Endometrial microvascular endothelial cells (primary cell): ENCODE measurements at regions not wholly inside any gene's neighbourhood (a gene's known extent, or its start where the extent isn't known, plus 50 kb on each side); places are given as distances from the start of the nearest gene placed in this dataset.
"Not testable (repeated sequence)": the region's sequence is repeated elsewhere in the genome, so short reads cannot be mapped to it uniquely, and the experiment has no call there.

Experiments used
- in situ Hi-C: cut with HindIII; loops from 2 replicates; pipeline ENCODE4 v1.10.0; 2017; ENCODE audit warnings: low sequenced_read_pairs, low pct_unique_long_range_greater_than_20kb; ENCODE audit errors: inconsistent ontology term

DNA sequence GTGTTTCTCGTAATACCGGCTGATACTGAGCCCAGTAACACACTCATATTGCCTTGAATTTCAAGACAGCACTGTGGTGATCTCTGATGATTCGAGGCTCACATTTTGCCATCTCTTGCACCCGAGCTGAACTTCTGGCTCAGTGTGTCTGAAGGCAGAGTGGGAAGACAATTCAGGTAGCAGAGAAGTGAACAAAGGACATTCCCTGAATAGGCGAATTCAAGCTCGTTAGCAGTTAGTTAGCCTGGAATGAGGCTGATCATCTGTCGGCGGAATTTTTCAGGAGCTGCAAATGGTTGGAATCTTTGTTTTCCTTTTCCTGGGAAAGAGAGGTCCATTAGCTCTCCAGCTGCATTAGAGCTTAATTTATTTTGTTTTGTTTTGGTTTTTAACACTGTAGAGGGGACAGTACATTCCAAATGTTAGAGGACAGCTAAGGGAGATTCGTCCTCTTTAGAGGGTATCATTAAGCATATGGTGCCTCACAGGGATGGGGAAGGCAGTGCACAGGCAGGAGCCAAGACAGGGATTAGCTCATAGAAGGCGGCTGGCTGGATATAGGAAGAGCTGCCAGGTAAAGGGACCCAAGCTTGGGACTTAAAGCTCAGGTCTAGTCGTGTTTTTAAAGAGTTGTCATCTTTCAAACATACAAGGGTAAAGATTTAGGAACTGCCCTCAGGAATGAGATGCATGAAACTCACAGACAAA is 119.7 kb upstream of the DLG1 start:
- in situ Hi-C loops = no loop called here

DNA sequence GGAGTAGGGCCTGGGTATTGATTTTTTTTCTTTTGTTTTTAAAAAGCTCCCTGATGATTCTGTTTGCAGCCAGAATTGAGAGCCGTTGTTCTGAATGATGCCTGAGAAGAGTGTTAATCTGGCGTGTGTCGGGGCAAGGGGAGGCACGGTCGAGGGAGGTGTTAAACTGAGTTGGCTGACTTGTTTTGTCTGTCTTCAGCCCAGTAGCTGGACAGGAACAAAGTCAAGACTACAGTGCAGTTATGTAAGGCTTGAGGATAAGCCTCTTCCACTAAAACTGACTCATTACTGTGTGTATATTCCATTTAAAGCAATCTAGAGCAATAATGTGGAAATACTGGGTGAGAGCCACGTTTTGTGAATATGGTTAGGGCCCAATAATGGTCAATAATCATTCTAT is 119.0 kb upstream of the DLG1 start:
- in situ Hi-C loops = no loop called here

DNA sequence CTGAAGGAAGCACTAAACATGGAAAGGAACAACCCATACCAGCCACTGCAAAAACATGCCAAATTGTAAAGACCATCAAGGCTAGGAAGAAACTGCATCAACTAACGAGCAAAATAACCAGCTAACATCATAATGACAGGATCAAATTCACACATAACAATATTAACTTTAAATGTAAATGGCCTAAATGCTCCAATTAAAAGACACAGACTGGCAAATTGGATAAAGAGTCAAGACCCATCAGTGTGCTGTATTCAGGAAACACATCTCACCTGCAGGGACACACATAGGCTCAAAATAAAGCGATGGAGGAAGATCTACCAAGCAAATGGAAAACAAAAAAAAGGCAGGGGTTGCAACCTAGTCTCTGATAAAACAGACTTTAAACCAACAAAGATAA is 113.5 kb upstream of the DLG1 start:
- in situ Hi-C loops = not testable (repeated sequence)

DNA sequence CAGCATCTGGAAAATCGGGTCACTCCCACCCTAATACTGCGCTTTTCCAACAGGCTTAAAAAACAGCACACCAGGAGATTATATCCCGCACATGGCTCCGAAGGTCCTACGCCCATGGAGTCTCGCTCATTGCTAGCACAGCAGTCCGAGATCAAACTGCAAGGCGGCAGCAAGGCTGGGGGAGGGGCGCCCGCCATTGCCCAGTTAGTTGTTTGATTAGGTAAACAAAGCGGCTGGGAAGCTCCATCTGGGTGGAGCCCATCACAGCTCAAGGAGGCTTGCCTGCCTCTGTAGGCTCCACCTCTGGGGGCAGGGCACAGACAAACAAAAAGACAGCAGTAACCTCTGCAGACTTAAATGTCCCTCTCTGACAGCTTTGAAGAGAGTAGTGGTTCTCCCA is 111.8 kb upstream of the DLG1 start:
- in situ Hi-C loops = not testable (repeated sequence)

DNA sequence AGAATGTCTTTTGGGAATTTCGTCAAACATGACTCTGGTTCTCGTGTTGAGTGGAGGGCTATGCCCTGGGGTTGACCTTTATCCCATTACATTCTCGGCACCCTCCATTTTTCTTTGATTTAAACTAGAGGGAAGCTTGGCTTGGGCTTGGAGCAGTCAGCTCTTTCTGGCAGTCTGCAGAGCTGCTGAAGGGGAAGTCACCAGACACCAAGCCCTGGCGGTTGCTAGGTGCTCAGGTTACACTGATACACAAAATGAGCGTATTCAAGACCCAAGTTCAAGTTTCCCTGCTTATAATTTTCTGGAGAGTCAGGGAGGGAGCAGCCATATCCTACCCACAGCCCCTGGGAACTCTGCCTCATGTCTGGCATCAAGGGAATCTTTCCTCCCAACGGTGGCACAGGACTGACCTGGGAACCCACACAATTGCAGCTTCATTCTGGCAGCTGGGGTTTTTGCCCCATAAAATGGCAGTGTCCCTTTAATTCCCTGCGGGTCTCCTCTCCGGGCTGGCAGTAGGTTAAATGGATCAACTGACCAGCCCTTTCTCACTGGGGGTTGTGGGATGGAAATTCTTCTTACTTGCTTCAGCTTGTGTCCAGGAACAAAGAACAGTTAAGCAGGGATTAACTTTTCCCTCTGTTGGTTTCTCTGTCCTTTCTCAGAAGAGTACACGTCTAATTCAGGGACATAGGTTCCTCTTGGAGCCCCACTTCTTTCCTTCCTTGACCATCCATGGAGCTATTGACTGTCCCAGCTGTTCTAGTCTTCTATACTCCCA is 110.0 kb upstream of the DLG1 start:
- in situ Hi-C loops = no loop called here

DNA sequence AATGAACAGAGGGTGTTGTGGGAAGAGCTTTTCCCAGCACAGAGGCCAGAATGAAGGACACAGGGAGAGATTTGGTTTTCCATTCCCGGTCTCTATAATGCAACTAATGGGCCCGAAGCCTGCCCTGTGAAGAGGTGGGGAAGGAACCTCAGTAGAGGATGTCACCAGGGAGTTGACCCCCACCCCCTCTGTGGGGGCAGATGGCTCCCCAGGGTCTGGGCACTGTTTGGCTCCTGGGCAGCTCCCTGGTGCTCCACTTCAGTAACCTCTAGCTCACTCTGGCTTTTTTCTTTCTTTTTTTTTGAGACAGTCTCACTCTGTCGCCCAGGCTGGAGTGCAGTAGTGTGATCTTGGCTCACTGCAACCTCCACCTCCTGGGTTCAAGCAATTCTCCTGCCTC is 109.1 kb upstream of the DLG1 start:
- in situ Hi-C loops = no loop called here

DNA sequence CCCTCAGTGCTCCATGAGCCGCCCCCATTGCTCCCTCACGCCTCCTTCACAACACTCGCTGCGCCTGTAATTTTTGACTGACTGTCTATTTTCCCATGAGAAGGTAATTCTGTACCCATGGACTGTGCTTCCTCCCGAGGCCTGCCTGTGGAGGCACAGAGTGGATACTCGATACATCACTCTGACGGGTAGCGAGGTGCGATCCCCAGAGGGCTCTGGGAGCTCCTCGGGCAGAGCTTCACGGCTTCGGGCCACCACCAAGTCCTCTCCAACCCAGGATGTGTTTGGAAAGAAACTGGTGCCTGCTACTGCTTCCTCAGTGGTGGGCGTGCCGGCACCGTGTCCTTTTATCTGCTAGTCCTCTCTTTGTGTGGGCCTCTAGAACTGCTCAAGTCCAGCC is 108.6 kb upstream of the DLG1 start:
- in situ Hi-C loops = no loop called here

DNA sequence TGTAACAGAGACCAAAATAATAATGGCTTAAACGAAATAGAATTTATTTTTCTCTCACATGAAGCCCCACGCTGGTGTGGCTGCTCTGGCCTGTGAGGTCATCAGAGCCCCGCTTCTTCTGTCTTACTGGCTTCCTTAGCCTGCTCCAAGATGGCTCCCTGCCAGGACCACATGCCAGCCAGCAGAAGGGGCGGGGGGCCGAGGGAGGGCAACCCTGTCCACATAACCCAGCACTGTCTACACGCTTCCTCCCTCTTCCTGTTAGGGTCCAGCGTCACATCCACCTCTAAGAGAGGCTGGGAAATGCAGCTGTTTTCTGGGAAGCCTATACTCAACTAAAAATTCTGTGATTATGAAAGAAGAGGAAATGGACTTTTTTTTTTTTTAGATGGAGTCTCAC is 107.9 kb upstream of the DLG1 start:
- in situ Hi-C loops = no loop called here

DNA sequence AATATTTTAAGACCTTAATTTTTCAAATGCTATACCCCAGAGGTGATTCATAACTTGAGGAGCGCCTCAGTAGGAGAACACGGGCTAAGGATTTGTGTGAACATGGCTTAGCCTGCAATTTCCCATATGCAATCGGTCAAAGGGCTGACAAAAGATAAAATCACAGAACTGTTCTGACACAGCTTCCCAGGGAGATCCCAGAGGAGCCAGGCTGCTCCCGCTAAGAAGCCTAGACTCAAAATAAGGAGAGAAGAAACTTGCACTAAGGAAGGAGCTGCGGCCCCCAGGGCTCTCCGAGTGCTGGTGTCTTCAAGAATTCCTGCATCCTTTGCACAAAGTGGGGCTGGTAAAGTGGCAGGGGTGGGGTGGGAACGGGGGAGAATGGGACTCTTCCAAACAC is 106.3 kb upstream of the DLG1 start:
- in situ Hi-C loops = no loop called here

DNA sequence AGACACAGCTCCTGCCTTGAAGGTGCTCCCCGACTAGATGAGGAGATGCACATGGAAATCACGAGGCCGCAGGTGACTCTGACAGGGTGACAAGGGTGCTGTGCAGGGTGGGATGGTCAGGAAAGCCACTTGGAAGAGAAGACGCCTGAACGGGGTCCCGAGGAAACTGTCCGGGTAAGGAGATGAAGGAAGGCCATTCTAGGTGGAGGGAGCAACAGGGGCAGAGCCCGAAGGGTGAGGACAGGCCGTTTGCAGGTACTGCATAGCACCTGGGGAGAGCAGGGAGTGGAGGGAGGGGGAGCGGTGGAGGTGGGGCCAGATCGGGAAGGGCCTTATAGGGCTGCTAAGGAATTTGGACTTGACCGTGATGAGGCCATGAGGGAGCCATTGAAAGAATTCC is 105.6 kb upstream of the DLG1 start:
- in situ Hi-C loops = no loop called here

DNA sequence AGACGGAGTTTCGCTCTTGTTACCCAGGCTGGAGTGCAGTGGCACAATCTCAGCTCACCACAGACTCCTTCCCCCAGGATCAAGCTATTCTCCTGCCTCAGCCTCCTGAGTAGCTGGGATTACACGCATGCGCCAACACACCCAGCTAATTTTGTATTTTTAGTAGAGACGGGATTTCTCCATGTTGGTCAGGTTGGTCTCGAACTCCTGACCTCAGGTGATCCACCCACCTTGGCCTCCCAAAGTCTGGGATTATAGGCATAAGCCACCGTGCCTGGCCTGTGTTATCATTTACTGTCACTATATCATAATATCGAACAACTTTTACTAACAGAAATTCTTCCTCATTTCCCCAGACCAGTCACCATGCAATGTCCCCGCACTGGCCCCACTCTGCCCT is 104.0 kb upstream of the DLG1 start:
- in situ Hi-C loops = not testable (repeated sequence)

DNA sequence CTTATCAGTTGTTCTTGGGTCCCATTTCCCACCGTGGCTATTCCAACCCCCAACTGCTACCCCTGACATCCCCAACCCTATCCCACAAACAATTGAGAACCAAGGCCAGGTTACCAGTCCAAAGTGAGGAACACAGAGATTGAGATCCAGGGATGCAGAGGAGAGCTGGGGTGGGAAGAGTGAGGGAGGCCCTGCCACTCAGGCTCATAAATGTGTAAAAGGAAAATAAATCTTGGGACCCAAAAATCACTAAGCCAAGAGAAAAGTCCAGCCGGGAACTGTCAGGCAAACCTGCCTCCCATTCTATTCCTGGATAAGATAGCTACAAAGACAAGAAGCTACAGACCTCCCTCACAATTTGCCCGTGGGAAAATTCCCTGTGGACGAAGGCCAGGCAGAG is 101.1 kb upstream of the DLG1 start:
- in situ Hi-C loops = no loop called here

DNA sequence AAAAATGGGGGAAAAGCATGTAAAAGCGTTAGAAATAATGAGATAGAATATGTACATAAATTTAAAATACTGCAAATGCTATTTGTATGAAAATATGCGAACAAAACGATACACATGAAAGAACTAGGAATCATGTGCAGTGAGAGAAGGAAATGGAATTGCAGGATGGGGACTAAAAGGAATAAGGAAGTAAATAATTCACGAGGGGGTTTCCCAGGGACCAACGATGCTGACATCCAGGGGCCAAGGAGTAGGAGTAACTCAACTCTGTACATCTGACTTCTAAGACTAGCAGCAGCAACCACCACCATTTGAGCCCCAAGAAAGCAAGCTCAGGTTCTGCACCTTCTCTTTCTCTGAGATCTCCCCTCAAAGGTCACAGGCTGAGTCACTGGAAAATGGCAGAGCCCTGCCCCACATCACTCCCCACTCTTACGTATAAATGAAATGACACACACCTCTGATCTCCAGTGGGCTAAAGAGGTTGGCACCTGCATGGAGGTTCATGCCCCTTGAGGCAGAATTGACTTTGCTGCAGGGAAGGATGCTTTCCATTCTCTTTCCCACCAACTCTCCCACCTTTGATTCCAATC is 100.0 kb upstream of the DLG1 start:
- in situ Hi-C loops = no loop called here

DNA sequence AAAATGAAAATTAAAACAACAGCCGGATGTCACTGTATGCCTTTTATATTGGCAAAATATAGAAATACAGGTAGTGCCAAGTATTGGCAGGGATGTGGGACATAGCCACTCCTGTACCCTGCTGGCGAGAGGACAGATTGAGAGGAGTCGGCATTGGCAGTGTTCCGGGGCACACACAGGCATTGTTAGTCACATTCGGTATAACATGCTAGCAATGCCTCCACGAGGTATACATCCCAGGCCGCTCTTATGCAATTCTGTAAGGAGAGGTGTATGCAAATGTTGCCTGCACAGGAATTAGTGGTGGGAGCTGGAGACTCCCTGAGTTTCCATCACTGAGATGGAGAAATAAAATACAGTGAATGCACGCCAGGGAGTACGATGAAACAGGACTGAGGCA is 99.4 kb upstream of the DLG1 start:
- in situ Hi-C loops = no loop called here

DNA sequence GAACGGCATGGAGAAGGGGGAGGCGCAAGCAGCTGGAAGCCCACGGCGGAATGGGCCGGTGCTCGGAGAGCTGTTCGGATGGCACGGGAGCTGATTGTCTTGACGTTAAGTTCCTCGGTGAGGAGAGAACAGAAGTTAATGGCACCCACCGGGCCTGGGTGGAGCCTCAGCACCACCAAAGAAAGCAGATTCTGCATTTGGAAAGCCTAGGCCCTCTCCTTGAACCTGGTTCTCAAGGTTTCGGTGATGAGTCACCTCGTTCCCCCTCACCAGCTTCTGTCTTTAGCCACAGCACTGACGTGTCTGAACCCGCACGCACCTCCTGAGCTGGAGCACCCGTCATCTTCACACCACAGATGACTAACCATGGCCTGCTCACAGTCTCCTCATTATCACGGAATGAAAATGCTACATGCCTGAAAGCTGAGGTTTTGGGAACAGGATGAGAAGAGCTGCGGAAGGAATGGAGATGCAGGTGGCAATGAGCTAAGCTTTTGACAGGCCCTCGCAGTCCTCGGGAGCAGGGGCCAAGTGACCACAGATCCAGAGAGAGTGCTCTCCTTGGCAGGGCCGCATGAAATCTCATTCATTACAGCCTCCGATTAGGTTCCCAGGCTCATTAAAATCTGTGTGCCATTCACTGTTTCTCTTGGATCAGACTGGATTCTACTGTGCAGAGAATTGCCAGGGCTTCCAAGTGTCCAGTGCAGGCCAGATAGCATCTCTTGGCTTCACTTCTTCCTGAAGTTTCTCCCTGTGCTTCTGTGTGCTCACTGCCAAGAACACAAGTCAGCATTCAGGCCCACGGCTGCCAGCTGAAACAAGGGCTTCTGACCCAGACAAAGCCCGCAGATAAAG is 96.3 kb upstream of the DLG1 start:
- in situ Hi-C loops = no loop called here

DNA sequence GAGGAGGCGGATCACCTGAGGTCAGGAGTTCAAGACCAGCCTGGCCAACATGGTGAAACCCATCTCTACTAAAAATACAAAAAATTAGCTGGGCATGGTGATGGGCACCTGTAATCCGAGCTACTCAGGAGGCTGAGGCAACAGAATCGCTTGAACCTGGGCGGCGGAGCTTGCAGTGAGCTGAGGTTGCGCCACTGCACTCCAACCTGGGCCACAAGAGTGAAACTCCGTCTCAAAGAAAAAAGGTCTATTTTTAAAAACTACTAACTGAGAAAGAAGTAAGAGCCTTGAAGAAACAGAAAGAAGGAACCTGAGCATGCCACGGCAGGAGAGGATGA is 95.7 kb upstream of the DLG1 start:
- in situ Hi-C loops = not testable (repeated sequence)

DNA sequence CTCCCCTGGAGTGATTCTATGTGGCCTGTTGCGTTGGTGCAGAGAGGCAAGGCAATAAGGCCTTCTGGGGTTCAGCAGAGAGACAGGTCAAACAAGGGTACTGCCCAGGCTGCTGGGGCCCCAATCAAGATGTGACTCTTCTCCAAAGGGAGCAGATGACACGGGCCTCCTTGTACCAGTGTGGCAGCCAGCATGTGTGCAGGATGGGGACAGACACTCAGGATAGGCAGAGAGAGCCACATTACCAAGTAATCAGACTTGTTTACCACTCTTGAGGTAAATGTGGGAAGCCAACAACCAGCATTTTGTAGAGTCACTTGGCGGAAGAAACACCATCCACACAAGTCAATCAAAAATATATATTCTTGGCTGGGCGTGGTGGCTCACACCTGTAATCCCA is 95.3 kb upstream of the DLG1 start:
- in situ Hi-C loops = no loop called here

DNA sequence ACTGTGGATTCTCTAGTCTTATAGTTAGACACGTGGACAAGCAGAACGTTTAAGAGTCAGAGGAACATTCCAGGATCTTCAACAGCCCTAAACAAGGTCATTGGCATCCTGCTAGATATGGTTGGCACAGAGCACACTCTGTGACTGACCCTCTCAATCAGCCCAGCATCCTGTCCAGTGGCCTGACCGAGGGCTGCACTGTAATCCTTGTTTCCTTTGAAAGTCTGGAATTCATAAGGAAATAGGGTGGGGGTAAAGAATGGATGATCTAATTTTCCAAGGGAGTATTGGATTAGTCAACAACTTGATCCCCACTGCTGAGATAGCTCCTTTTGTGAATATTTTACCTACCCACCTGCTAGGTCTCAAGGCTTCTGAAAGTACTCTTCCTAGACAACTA is 94.5 kb upstream of the DLG1 start:
- in situ Hi-C loops = no loop called here

DNA sequence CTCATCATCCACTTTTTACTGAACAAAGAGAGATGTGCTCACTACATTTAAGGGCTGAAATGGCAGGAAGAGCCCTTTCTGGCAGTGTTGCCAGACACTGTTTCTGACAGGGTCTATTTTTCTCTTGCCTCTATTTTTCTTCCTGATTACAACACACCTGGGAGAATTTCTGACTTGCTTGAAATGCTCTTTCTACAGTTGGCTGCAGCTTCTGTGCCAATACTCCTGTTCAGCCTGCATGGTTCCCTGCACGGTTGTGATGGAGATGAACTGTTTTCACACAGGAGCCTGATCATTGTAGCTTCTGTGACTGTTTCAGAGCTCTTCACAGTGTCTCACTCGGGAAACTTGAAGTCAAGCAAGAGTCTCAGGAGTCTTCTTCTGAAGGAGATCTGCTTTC is 83.0 kb upstream of the DLG1 start:
- in situ Hi-C loops = no loop called here

DNA sequence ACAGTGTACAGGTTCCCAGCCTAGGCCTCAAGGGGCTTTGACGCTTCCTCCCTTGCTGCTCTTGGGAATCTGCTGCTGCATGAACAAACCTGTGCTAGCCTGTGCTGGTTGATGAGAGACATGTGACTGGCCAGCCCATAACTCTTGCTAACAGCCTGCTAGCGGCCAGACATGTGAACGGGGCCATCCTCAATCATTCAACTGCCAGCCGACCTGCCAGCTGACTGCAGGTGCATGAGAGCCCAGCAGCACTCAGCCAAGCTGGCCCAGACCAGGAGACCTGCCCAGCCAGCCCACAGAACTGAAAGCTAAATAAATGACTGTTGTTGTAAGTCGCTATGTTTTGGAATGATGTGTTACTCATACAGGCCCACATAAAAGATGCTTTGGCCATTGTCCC is 82.4 kb upstream of the DLG1 start:
- in situ Hi-C loops = no loop called here
